CD8-positive, alpha-beta memory T cell (primary cell): ENCODE measurements at regions not wholly inside any gene's neighbourhood (a gene's known extent, or its start where the extent isn't known, plus 50 kb on each side); places are given as distances from the start of the nearest gene placed in this dataset.

Experiments used
- CTCF ChIA-PET: fragments of 350-600 bp; sonication (Branson Sonifier 250); formaldehyde crosslinking; loops from one replicate; lab custom pipeline; 2021; ENCODE audit warnings: antibody characterized with exemption; lab: Charles Lee
- POLR2A ChIA-PET: fragments of 350-600 bp; sonication (Branson Sonifier 250); formaldehyde crosslinking; loops from one replicate; lab custom pipeline; 2021; ENCODE audit warnings: antibody characterized with exemption; lab: Charles Lee
- DNase-seq, 5 donors: peaks; one replicate each; pipeline versions ENCODE4 v3.0.0 to v3.0.0-alpha.2; 2020 to 2022; ENCODE audit warnings: mixed read lengths in 1 of 5
- H3K27ac ChIP-seq: one replicate; pipeline ENCODE4 v1.7.0; 2013; ENCODE audit warnings: low read depth, mild to moderate bottlenecking, low read length, moderate library complexity
- H3K27me3 ChIP-seq: 2 replicates; pipeline ENCODE4 v1.7.0; 2013; ENCODE audit warnings: low read length, mild to moderate bottlenecking; ENCODE audit not compliant: insufficient read depth, poor library complexity, severe bottlenecking
- H3K36me3 ChIP-seq: 2 replicates; pipeline ENCODE4 v1.7.0; 2013; ENCODE audit warnings: mild to moderate bottlenecking, low read length, moderate library complexity; ENCODE audit not compliant: insufficient read depth
- H3K4me1 ChIP-seq: 2 replicates; pipeline ENCODE4 v1.7.0; 2013; ENCODE audit warnings: mild to moderate bottlenecking, low read length, moderate library complexity; ENCODE audit not compliant: insufficient read depth
- H3K4me3 ChIP-seq: 2 replicates; pipeline ENCODE4 v1.7.0; 2013; ENCODE audit warnings: mild to moderate bottlenecking, low read length
- H3K9me3 ChIP-seq: 2 replicates; pipeline ENCODE4 v1.7.0; 2013; ENCODE audit warnings: mild to moderate bottlenecking, low read length
- H3K27ac Mint-ChIP-seq, 8 donors: one replicate each; pipeline ENCODE4 v1.8.0; 2020 to 2021; ENCODE audit warnings: mixed read lengths in 8 of 8, mild to moderate bottlenecking in 6 of 8, inconsistent platforms in 3 of 8, moderate library complexity in 3 of 8
- H3K27me3 Mint-ChIP-seq, 2 donors: one replicate each; pipeline ENCODE4 v1.8.0; 2020 to 2021; ENCODE audit warnings: mixed read lengths in 2 of 2, mild to moderate bottlenecking in 1 of 2, moderate library complexity in 1 of 2
- H3K36me3 Mint-ChIP-seq, 3 donors: one replicate each; pipeline ENCODE4 v1.8.0; 2020 to 2021; ENCODE audit warnings: mixed read lengths in 3 of 3, inconsistent platforms in 1 of 3, mild to moderate bottlenecking in 1 of 3
- H3K4me1 Mint-ChIP-seq, 3 donors: one replicate each; pipeline ENCODE4 v1.8.0; 2020 to 2021; ENCODE audit warnings: mixed read lengths in 3 of 3, inconsistent platforms in 1 of 3, mild to moderate bottlenecking in 1 of 3
- H3K4me3 Mint-ChIP-seq, 7 donors: one replicate each; pipeline ENCODE4 v1.8.0; 2020 to 2021; ENCODE audit warnings: mixed read lengths in 7 of 7, mild to moderate bottlenecking in 6 of 7, moderate library complexity in 4 of 7, inconsistent platforms in 2 of 7
- H3K9me3 Mint-ChIP-seq, 5 donors: one replicate each; pipeline ENCODE4 v1.8.0; 2020 to 2022; ENCODE audit warnings: mixed read lengths in 5 of 5, mild to moderate bottlenecking in 3 of 5, moderate library complexity in 2 of 5, inconsistent platforms in 1 of 5

- peaks cover 0 to 12% of the 10 kb centered on the region in 2 donors for H3K27me3 Mint-ChIP-seq
- H3K36me3 ChIP-seq, result no peaks in the 10 kb centered on the region
- ChIA-PET CTCF (no interaction called here), POLR2A (no interaction called here)
- no peak overlapping the region for H3K4me3 ChIP-seq
- no peaks in the 10 kb centered on the region for H3K27me3 ChIP-seq
- no peak overlapping the region for H3K27ac Mint-ChIP-seq
- H3K9me3 Mint-ChIP-seq, result no peaks in the 10 kb centered on the region
- no peak overlapping the region for H3K4me3 Mint-ChIP-seq
- no peak overlapping the region for H3K27ac ChIP-seq
- no peak for DNase-seq
- H3K36me3 Mint-ChIP-seq, result peaks cover 0 to 9% (median 0%) of the 10 kb centered on the region in 3 donors
- peaks cover 10 to 23% (median 19%) of the 10 kb centered on the region in 3 donors for H3K4me1 Mint-ChIP-seq
- H3K9me3 ChIP-seq, result no peaks in the 10 kb centered on the region
- peaks cover 17% of the 10 kb centered on the region for H3K4me1 ChIP-seq
Measured at GRCh38 chr5:109927639-109928038, 237.9 kb downstream of the MAN2A1 start.

GRCh38 chr5:109928046-109928445 is 238.3 kb downstream of the MAN2A1 start:
- no peak for DNase-seq
- Histone ChIP-seq H3K4me1 (peaks cover 13% of the 10 kb centered on the region), H3K27ac (no peak overlapping the region), H3K9me3 (no peaks in the 10 kb centered on the region), H3K36me3 (no peaks in the 10 kb centered on the region), H3K4me3 (no peak overlapping the region), H3K27me3 (no peaks in the 10 kb centered on the region)
- H3K27ac Mint-ChIP-seq, result no peak overlapping the region
- H3K4me1 Mint-ChIP-seq, result peaks cover 8 to 19% (median 15%) of the 10 kb centered on the region in 3 donors
- ChIA-PET CTCF (no interaction called here), POLR2A (no interaction called here)
- H3K36me3 Mint-ChIP-seq, result peaks cover 0 to 9% (median 0%) of the 10 kb centered on the region in 3 donors
- peaks cover 0 to 12% of the 10 kb centered on the region in 2 donors for H3K27me3 Mint-ChIP-seq
- H3K4me3 Mint-ChIP-seq, result no peak overlapping the region
- H3K9me3 Mint-ChIP-seq, result no peaks in the 10 kb centered on the region

- Mint-ChIP-seq H3K4me1 (peaks cover under 1 to 11% (median 7%) of the 10 kb centered on the region in 3 donors), H3K36me3 (peaks cover 0 to 9% (median 0%) of the 10 kb centered on the region in 3 donors), H3K4me3 (no peak overlapping the region), H3K9me3 (no peaks in the 10 kb centered on the region), H3K27ac (peak overlapping the region in 1 of 8 donors; percentile 3), H3K27me3 (peaks cover 0 to 12% of the 10 kb centered on the region in 2 donors)
- DNase-seq, result no peak
- H3K4me3 ChIP-seq, result no peak overlapping the region
- no peaks in the 10 kb centered on the region for H3K9me3 ChIP-seq
- POLR2A ChIA-PET, result no interaction called here
- no peaks in the 10 kb centered on the region for H3K27me3 ChIP-seq
- H3K4me1 ChIP-seq, result peaks cover 5% of the 10 kb centered on the region
- no peaks in the 10 kb centered on the region for H3K36me3 ChIP-seq
- H3K27ac ChIP-seq, result no peak overlapping the region
- CTCF ChIA-PET, result no interaction called here
Measured at GRCh38 chr5:109928811-109929210, 239.1 kb downstream of the MAN2A1 start.

GRCh38 chr5:109929376-109929775 is 239.6 kb downstream of the MAN2A1 start:
- no peak overlapping the region for H3K27ac Mint-ChIP-seq
- H3K4me3 Mint-ChIP-seq, result no peak overlapping the region
- peaks cover 0 to 12% of the 10 kb centered on the region in 2 donors for H3K27me3 Mint-ChIP-seq
- Histone ChIP-seq H3K36me3 (no peaks in the 10 kb centered on the region), H3K27me3 (no peaks in the 10 kb centered on the region), H3K27ac (no peak overlapping the region), H3K4me1 (no peaks in the 10 kb centered on the region), H3K4me3 (no peak overlapping the region), H3K9me3 (no peaks in the 10 kb centered on the region)
- H3K9me3 Mint-ChIP-seq, result no peaks in the 10 kb centered on the region
- DNase-seq, result no peak
- H3K36me3 Mint-ChIP-seq, result peaks cover 0 to 9% (median 0%) of the 10 kb centered on the region in 3 donors
- H3K4me1 Mint-ChIP-seq, result peaks cover 0 to 6% (median 2%) of the 10 kb centered on the region in 3 donors
- CTCF ChIA-PET, result no interaction called here
- POLR2A ChIA-PET, result no interaction called here

GRCh38 chr5:109929911-109930310 is 240.2 kb downstream of the MAN2A1 start:
- peaks cover 0 to 4% (median 0%) of the 10 kb centered on the region in 3 donors for H3K4me1 Mint-ChIP-seq
- no peak for DNase-seq
- Histone ChIP-seq H3K4me3 (no peak overlapping the region), H3K27me3 (no peaks in the 10 kb centered on the region), H3K9me3 (no peaks in the 10 kb centered on the region), H3K4me1 (no peaks in the 10 kb centered on the region), H3K36me3 (no peaks in the 10 kb centered on the region), H3K27ac (no peak overlapping the region)
- H3K36me3 Mint-ChIP-seq, result peaks cover 0 to 9% (median 0%) of the 10 kb centered on the region in 3 donors
- no peak overlapping the region for H3K27ac Mint-ChIP-seq
- no peak overlapping the region for H3K4me3 Mint-ChIP-seq
- CTCF ChIA-PET, result interaction anchor here (1.0 kb wide), 1 partner anchor 8 kb away, joined by 3 read pairs; no protein-coding TSS in a partner anchor
- H3K27me3 Mint-ChIP-seq, result peaks cover 0 to 12% of the 10 kb centered on the region in 2 donors
- POLR2A ChIA-PET, result no interaction called here
- no peaks in the 10 kb centered on the region for H3K9me3 Mint-ChIP-seq

GRCh38 chr5:109931049-109931780 is 241.5 kb downstream of the MAN2A1 start:
- Mint-ChIP-seq H3K9me3 (no peaks in the 10 kb centered on the region), H3K4me3 (peak overlapping the region in 3 of 7 donors; percentile 8 to 62 (median 52)), H3K27ac (peak overlapping the region in 1 of 8 donors; percentile 24), H3K36me3 (peaks cover 0 to 6% (median 0%) of the 10 kb centered on the region in 3 donors), H3K4me1 (no peaks in the 10 kb centered on the region), H3K27me3 (peaks cover 0 to 12% of the 10 kb centered on the region in 2 donors)
- Histone ChIP-seq H3K4me3 (no peak overlapping the region), H3K9me3 (no peaks in the 10 kb centered on the region), H3K4me1 (no peaks in the 10 kb centered on the region), H3K27me3 (no peaks in the 10 kb centered on the region), H3K27ac (no peak overlapping the region), H3K36me3 (no peaks in the 10 kb centered on the region)
- ChIA-PET CTCF (no interaction called here), POLR2A (no interaction called here)
- DNase-seq, result no peak

GRCh38 chr5:109935833-109936490 is 246.2 kb downstream of the MAN2A1 start:
- DNase-seq, result no peak
- Mint-ChIP-seq H3K4me3 (no peak overlapping the region), H3K9me3 (peaks cover 0 to 8% (median 4%) of the 10 kb centered on the region in 5 donors), H3K4me1 (peaks cover 2 to 12% (median 8%) of the 10 kb centered on the region in 3 donors), H3K27me3 (peaks cover 0 to 1% of the 10 kb centered on the region in 2 donors), H3K27ac (peak overlapping the region in 1 of 8 donors; percentile 12), H3K36me3 (no peaks in the 10 kb centered on the region)
- Histone ChIP-seq H3K4me3 (no peak overlapping the region), H3K27ac (no peak overlapping the region), H3K36me3 (no peaks in the 10 kb centered on the region), H3K4me1 (no peaks in the 10 kb centered on the region), H3K9me3 (no peaks in the 10 kb centered on the region), H3K27me3 (no peaks in the 10 kb centered on the region)
- ChIA-PET CTCF (no interaction called here), POLR2A (no interaction called here)

GRCh38 chr5:109936996-109937395 is 247.3 kb downstream of the MAN2A1 start:
- no peak overlapping the region for H3K4me3 ChIP-seq
- H3K27me3 Mint-ChIP-seq, result peaks cover under 1 to 1% of the 10 kb centered on the region in 2 donors
- no peaks in the 10 kb centered on the region for H3K27me3 ChIP-seq
- ChIA-PET CTCF (no interaction called here), POLR2A (no interaction called here)
- H3K27ac Mint-ChIP-seq, result peak overlapping the region in 2 of 8 donors; percentile 30 to 43
- peak overlapping the region in 1 of 7 donors; percentile 15 for H3K4me3 Mint-ChIP-seq
- no peaks in the 10 kb centered on the region for H3K36me3 ChIP-seq
- H3K36me3 Mint-ChIP-seq, result peaks cover 0 to 2% (median 0%) of the 10 kb centered on the region in 3 donors
- H3K27ac ChIP-seq, result no peak overlapping the region
- peaks cover 0 to 9% (median 4%) of the 10 kb centered on the region in 5 donors for H3K9me3 Mint-ChIP-seq
- no peaks in the 10 kb centered on the region for H3K9me3 ChIP-seq
- no peak for DNase-seq
- peaks cover 2 to 12% (median 8%) of the 10 kb centered on the region in 3 donors for H3K4me1 Mint-ChIP-seq
- H3K4me1 ChIP-seq, result no peaks in the 10 kb centered on the region
